ENCODE measurements at regions not wholly inside any gene's neighbourhood (a gene's known extent, or its start where the extent isn't known, plus 50 kb on each side); places are given as distances from the start of the nearest gene placed in this dataset.

DNA sequence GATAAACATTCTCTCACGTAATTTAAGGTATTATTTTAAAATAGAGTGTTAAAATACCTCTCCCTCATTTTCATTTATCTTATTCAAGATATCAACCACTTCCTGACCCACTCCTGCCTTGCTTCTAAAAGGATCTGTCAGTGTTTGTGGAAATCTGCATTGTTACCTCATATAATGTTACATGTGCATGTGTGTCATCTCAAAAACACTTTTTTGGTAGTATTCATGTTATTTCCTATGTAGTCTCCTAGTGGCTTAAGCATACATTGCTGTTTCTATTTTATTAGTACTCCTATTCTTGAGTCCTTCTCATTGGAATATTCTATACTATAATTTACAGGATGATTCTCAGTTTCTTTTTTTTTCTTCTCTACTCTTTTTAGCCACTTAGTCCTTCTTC is 1360.7 kb upstream of the CELF2 start:
- no peaks in the 10 kb centered on the region for H3K9me3 ChIP-seq (ENCODE audit: low read depth, low read length)
- no peaks in the 10 kb centered on the region for H3K4me1 ChIP-seq (ENCODE audit: insufficient read depth, low read length)
- H3K4me3 ChIP-seq (ENCODE audit: low read length), result no peak overlapping the region
- H3K27me3 ChIP-seq (ENCODE audit: insufficient read depth, low read length), result no peaks in the 10 kb centered on the region

DNA sequence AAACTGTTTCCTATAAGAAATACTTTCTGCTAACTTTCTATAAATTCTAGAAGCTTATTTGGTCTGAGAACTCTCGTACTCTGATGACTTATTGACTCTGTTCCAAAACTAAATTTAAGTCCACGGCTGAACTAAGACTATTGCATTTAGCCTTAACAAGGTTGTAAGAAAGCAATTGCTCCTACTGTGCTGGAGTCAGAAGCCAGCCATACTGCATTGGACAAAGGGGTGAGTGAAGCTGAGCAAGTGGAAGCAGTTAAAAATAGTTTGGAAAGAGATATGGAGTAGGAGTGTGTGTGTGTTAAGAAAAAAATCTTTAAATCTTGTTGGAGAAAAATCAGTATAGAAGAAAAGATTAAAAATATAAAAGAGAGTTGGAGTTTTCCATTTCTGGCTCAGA is 1360.1 kb upstream of the CELF2 start:
- no peaks in the 10 kb centered on the region for H3K4me1 ChIP-seq (ENCODE audit: insufficient read depth, low read length)

DNA sequence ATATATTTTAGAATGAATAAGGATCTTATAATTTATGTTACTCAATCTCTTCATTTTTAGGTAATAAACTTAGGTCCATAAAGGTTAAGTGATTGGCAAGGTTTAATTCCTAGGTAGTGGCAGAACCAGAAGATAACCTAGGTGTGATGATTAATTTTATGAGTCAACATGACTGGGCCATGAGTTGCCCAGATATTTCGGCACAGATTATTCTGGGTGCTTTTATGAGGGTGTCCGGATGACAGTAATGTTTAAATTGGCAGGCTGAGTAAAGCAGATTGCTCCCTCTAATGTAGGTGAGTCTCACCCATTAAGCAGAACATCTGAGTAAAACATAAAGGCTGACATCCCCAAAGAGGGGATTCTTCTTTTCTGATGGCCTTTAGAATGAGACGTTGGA is 1349.3 kb upstream of the CELF2 start:
- Histone ChIP-seq H3K9me3 (ENCODE audit: low read depth, low read length) (no peaks in the 10 kb centered on the region), H3K27me3 (ENCODE audit: insufficient read depth, low read length) (no peaks in the 10 kb centered on the region), H3K4me1 (ENCODE audit: insufficient read depth, low read length) (no peaks in the 10 kb centered on the region), H3K4me3 (ENCODE audit: low read length) (no peak overlapping the region)

More for the DNA sequence above, 1360.1 kb upstream of the CELF2 start:
- Histone ChIP-seq H3K9me3 (ENCODE audit: low read depth, low read length) (no peaks in the 10 kb centered on the region), H3K27me3 (ENCODE audit: insufficient read depth, low read length) (no peaks in the 10 kb centered on the region), H3K4me3 (ENCODE audit: low read length) (no peak overlapping the region)

DNA sequence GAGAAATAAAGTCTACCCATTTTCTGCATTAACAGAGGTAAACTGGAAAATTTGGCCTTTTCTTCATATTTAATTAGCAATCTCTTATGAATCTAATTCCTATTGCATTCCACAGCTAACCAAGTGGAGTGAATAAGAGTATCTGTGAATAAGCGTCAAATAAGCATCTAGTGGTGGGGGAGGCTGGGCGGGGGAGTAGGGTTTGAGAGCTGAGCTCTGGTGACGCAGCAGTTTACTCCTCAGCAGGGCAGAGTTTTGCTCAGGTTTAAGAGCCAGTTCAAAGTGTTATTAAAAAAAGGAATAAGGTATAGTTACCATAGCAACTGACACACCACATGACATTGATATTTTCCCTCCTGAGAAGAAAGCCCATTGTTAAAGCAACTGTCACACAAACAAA is 1346.8 kb upstream of the CELF2 start:
- Histone ChIP-seq H3K4me1 (ENCODE audit: insufficient read depth, low read length) (no peaks in the 10 kb centered on the region), H3K27me3 (ENCODE audit: insufficient read depth, low read length) (no peaks in the 10 kb centered on the region), H3K4me3 (ENCODE audit: low read length) (no peak overlapping the region), H3K9me3 (ENCODE audit: low read depth, low read length) (no peaks in the 10 kb centered on the region)

DNA sequence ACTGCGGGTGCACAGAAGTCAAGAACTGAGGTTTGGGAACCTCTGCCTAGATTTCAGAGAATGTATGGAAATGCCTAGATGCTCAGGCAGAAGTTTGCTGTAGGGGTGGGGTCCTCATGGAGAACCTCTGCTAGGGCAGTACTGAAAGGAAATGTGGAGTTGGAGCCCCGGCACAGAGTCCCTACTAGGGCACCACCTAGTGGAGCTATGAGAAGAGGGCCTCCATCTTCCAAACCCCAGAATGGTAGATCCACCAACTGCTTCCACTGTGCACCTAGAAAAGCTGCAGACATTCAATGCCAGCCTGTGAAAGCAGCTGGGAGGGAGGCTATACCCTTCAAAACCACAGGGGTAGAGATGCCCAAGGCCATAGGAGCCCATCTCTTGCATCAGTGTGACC is 1336.0 kb upstream of the CELF2 start:
- Histone ChIP-seq H3K27me3 (ENCODE audit: insufficient read depth, low read length) (no peaks in the 10 kb centered on the region), H3K4me1 (ENCODE audit: insufficient read depth, low read length) (no peaks in the 10 kb centered on the region), H3K4me3 (ENCODE audit: low read length) (no peak overlapping the region), H3K9me3 (ENCODE audit: low read depth, low read length) (no peaks in the 10 kb centered on the region)

DNA sequence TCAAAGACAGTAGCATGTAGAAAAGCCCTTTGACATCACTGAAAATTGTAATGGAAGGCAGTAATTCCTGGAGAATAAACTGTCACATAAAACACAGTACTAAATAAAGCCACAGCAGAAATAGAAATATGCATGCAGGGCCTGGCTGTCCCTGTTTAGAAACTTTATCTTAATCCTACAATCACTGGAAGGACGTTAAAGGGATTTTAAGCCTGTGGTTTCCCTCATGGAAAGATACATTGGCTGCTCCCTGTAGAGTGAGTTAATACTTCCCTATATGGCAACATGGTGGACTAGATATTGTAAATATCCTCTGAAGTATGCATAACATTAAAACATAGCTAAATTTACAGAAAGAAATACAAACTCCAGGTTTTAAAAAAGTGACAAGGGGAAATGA is 1334.9 kb upstream of the CELF2 start:
- Histone ChIP-seq H3K27me3 (ENCODE audit: insufficient read depth, low read length) (no peaks in the 10 kb centered on the region), H3K9me3 (ENCODE audit: low read depth, low read length) (no peaks in the 10 kb centered on the region), H3K4me3 (ENCODE audit: low read length) (no peak overlapping the region), H3K4me1 (ENCODE audit: insufficient read depth, low read length) (no peaks in the 10 kb centered on the region)

DNA sequence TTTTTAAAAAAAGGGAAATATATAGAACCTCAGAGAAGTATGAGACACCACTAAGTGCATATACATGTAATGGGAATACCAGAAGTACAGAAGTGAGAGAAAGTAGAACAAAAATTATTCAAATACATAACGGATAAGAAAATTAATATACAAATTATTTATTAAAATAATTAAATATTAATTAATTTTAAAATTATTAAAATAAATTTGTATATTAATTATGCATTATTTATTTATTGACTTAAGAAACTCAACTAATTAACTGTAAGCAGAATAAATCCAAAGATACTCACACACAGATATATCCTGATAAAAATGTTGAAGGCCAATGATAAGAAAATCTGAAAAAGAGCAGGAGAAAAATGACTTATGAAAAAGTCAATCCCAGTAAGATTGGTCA is 1333.5 kb upstream of the CELF2 start:
- H3K9me3 ChIP-seq (ENCODE audit: low read depth, low read length), result no peaks in the 10 kb centered on the region
- H3K27me3 ChIP-seq (ENCODE audit: insufficient read depth, low read length), result no peaks in the 10 kb centered on the region
- no peak overlapping the region for H3K4me3 ChIP-seq (ENCODE audit: low read length)
- H3K4me1 ChIP-seq (ENCODE audit: insufficient read depth, low read length), result no peaks in the 10 kb centered on the region

DNA sequence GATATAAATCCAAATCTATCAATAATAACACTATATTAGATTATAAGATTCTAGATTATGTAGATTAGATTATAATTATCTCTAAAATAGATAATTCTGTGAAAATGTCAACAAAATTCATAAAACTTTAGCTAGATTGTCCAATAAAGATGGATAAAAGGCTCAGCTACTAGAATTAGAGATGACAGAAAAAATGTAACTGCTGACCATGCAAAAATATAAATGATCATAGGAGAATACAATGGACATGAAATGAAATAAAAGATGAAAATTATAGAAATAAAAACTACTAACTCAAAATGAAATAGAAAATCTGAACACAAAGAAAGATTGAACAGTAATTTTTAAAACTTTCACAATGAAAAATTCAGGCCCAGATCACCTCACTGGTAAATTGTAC is 1332.1 kb upstream of the CELF2 start:
- Histone ChIP-seq H3K9me3 (ENCODE audit: low read depth, low read length) (no peaks in the 10 kb centered on the region), H3K27me3 (ENCODE audit: insufficient read depth, low read length) (no peaks in the 10 kb centered on the region), H3K4me3 (ENCODE audit: low read length) (no peak overlapping the region), H3K4me1 (ENCODE audit: insufficient read depth, low read length) (no peaks in the 10 kb centered on the region)

DNA sequence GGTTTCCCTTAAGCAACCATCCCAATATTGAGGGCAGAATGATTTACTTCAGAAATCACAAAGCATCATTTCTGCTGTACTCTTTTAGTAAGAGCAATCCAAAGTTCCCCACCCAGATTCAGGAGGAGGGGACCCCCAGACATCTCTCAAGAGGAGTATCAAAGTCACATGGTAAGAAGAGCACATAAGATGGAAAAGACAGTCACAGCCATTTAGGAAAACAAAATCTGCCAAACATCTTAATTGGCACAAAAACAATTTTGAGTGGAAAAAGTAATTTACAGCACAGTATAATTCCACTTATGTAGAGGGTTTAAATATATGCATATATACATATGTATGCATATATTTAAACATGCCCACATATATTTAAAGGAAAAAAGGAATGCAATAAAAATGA is 1329.0 kb upstream of the CELF2 start:
- Histone ChIP-seq H3K4me3 (ENCODE audit: low read length) (no peak overlapping the region), H3K9me3 (ENCODE audit: low read depth, low read length) (no peaks in the 10 kb centered on the region), H3K4me1 (ENCODE audit: insufficient read depth, low read length) (no peaks in the 10 kb centered on the region), H3K27me3 (ENCODE audit: insufficient read depth, low read length) (no peaks in the 10 kb centered on the region)

DNA sequence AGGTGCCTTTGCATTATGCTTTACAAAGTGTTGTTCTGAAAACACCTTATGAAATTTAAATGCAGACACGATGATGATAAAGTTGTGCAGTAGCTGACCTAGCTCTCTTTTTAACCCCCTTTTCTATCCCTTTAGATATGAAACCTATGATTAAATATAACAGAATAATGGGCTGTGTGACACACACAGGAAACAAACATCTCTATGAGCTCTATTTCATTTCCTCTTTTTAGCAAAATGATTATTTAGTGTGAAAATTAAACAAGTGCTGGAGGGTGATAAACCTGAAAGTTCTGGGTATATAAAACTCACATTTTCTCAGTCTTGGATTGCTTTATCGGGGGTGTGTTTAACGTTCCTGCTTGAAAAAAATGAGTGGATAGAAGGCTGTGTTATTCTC is 1310.5 kb upstream of the CELF2 start:
- H3K9me3 ChIP-seq (ENCODE audit: low read depth, low read length), result peaks cover 5% of the 10 kb centered on the region
- H3K27me3 ChIP-seq (ENCODE audit: insufficient read depth, low read length), result no peaks in the 10 kb centered on the region
- H3K4me1 ChIP-seq (ENCODE audit: insufficient read depth, low read length), result no peaks in the 10 kb centered on the region
- no peak overlapping the region for H3K4me3 ChIP-seq (ENCODE audit: low read length)

DNA sequence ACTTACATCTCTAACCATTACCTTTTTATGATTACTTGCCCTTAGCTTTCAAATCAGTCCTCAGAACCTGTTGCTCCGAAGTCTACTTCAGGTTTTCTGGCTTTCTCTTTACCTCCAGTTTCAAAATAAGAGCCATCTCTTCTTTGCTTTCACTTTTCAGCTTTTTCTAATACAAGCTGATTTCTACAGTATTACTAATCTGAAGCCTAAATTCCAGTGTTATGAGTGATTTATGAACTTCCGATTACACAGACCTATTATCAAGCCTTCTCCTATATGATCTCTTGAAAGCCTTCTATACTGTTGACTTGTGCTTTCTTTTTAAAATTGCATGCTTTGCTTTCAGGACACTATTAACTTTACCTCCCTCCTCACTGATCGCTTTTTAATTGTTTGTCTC is 1307.8 kb upstream of the CELF2 start:
- H3K27me3 ChIP-seq (ENCODE audit: insufficient read depth, low read length), result no peaks in the 10 kb centered on the region
- H3K9me3 ChIP-seq (ENCODE audit: low read depth, low read length), result peaks cover 12% of the 10 kb centered on the region
- H3K4me3 ChIP-seq (ENCODE audit: low read length), result no peak overlapping the region
- H3K4me1 ChIP-seq (ENCODE audit: insufficient read depth, low read length), result no peaks in the 10 kb centered on the region

DNA sequence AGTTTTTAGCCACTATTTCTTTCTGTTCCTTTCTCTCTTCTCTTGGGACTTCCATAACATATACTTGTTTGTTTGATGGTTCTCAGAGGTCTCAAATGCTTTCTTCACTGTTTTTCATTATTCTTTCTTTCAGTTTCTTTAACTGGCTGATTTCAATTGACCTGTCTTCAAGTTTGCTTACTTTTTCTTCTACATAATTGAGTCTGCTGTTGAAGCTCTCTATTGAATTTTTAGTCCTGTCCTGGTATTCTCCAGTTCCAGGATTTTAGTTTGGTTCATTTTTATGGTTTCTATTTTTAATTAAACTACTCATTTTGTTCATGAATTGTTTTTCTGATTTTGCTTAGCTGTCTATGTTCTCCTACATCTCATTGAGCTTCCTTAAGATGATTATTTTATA is 1305.3 kb upstream of the CELF2 start:
- peaks cover 12% of the 10 kb centered on the region for H3K9me3 ChIP-seq (ENCODE audit: low read depth, low read length)
- H3K4me1 ChIP-seq (ENCODE audit: insufficient read depth, low read length), result no peaks in the 10 kb centered on the region

DNA sequence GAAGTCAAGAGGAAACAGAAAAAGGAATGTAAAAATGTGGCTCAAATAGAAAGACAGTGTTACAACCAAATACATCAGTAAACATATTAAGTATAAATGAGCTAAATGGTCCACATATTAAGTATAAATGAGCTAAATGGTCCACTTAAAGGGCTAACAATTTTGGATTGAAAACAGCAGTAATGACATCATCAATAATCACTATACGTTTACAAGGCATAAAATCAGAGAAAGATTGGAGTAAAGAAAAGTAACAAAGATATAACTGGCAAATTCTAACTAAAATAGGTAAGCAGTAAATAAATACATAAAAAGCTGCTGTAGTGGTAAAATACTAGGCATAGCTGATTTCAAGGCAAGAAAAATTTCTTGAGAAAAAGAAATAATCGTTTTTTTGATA is 1298.4 kb upstream of the CELF2 start:
- Histone ChIP-seq H3K9me3 (ENCODE audit: low read depth, low read length) (no peaks in the 10 kb centered on the region), H3K4me3 (ENCODE audit: low read length) (no peak overlapping the region), H3K27me3 (ENCODE audit: insufficient read depth, low read length) (no peaks in the 10 kb centered on the region), H3K4me1 (ENCODE audit: insufficient read depth, low read length) (no peaks in the 10 kb centered on the region)

More for the DNA sequence above, 1305.3 kb upstream of the CELF2 start:
- no peak overlapping the region for H3K4me3 ChIP-seq (ENCODE audit: low read length)
- H3K27me3 ChIP-seq (ENCODE audit: insufficient read depth, low read length), result no peaks in the 10 kb centered on the region

DNA sequence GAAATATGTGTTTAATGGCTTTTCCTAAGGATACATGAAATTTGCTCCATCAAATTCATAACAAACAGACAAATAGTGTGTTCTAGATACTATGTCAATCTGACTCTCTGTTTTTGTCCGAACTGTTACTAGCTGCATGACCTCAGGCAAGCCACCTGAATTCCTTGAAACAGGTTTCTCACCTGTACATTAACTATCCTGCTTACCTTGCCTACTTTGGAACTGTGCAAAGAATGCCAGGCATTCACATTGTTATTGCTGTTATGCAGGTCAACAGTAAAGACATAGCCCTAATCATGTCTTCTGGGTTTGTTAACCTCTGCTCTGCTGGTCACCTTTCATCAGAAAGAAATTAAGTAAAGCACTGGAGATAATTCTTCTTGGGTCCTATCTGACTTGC is 1283.9 kb upstream of the CELF2 start:
- no peaks in the 10 kb centered on the region for H3K9me3 ChIP-seq (ENCODE audit: low read depth, low read length)
- no peaks in the 10 kb centered on the region for H3K4me1 ChIP-seq (ENCODE audit: insufficient read depth, low read length)
- H3K27me3 ChIP-seq (ENCODE audit: insufficient read depth, low read length), result no peaks in the 10 kb centered on the region
- H3K4me3 ChIP-seq (ENCODE audit: low read length), result no peak overlapping the region

DNA sequence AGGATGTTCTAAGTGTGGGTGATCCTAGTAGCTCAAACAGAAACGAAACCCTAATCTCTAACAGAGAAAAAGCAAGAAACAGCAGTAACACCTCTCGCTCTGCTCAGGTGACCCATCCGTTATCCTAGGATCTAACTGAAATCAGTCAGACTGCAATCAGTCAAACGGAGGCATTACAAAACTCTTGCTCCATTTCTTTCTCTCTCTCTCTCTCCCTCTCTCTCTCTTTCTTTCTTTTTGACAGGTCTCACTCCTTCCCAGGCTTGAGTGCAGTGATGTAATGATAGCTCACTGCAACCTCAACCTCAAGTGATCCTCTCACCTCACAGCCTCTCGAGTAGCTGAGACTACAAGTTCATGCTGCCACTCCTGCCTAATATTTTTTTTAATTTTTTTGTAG is 1283.5 kb upstream of the CELF2 start:
- Histone ChIP-seq H3K4me1 (ENCODE audit: insufficient read depth, low read length) (no peaks in the 10 kb centered on the region), H3K9me3 (ENCODE audit: low read depth, low read length) (no peaks in the 10 kb centered on the region), H3K27me3 (ENCODE audit: insufficient read depth, low read length) (no peaks in the 10 kb centered on the region), H3K4me3 (ENCODE audit: low read length) (no peak overlapping the region)

DNA sequence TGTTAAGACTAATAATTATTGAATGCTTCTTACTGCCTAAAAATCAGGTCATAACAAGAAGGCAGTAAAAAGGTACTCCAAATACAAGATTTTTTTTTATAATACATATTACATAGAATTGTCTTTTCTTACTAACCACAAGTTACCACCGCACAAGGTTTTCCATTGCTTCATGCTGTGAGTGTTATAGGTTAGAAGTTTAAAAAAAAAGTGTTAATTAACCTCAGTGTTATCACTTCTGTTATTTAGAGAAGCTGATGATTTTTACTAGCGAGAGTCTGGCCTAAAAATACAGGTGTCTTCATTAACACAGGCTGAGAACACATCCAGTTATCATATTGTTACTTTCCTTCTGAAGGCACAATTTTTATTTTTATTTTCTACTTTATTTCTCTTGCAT is 1281.9 kb upstream of the CELF2 start:
- Histone ChIP-seq H3K4me3 (ENCODE audit: low read length) (no peak overlapping the region), H3K4me1 (ENCODE audit: insufficient read depth, low read length) (no peaks in the 10 kb centered on the region), H3K9me3 (ENCODE audit: low read depth, low read length) (no peaks in the 10 kb centered on the region), H3K27me3 (ENCODE audit: insufficient read depth, low read length) (no peaks in the 10 kb centered on the region)

DNA sequence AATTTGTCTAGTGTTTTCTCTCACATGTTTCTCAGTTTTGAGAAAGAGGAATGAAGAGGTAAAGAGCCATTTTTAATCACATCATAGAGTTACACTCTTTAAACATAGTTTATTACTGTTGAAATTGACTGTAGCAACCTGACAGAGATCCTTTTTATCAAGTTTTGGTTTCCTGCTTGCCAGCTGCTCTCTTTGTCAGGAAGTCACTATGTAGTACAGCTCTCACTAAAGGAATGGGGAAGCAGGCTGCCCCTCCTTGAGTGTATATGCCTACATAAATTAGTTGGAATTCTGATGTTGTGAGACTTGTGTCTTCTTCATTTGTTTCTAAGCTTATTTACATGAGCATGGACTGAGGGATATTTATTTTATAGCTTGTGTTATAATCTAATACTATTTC is 1274.0 kb upstream of the CELF2 start:
- Histone ChIP-seq H3K27me3 (ENCODE audit: insufficient read depth, low read length) (no peaks in the 10 kb centered on the region), H3K9me3 (ENCODE audit: low read depth, low read length) (no peaks in the 10 kb centered on the region), H3K4me1 (ENCODE audit: insufficient read depth, low read length) (no peaks in the 10 kb centered on the region), H3K4me3 (ENCODE audit: low read length) (no peak overlapping the region)

Data from mononuclear cell (primary cell).